Erythroblast (primary cell): ENCODE measurements at regions not wholly inside any gene's neighbourhood (a gene's known extent, or its start where the extent isn't known, plus 50 kb on each side); places are given as distances from the start of the nearest gene placed in this dataset.

Experiments used
- GATA1 ChIP-seq: IDR thresholded peaks from 2 replicates; pipeline ENCODE4 v1.6.1; 2011; ENCODE audit warnings: low read depth, mild to moderate bottlenecking, control low read depth, low read length, moderate library complexity
- POLR2A ChIP-seq: IDR thresholded peaks from 2 replicates; pipeline ENCODE4 v1.6.1; 2011; ENCODE audit warnings: mild to moderate bottlenecking, low read length

- no peak for TF ChIP-seq POLR2A
- TF ChIP-seq GATA1, result no peak
Observed at GRCh38 chr16:48450367-48450766, 65.2 kb upstream of the SIAH1 start.
